ENCODE measurements at regions not wholly inside any gene's neighbourhood (a gene's known extent, or its start where the extent isn't known, plus 50 kb on each side); places are given as distances from the start of the nearest gene placed in this dataset.

DNA sequence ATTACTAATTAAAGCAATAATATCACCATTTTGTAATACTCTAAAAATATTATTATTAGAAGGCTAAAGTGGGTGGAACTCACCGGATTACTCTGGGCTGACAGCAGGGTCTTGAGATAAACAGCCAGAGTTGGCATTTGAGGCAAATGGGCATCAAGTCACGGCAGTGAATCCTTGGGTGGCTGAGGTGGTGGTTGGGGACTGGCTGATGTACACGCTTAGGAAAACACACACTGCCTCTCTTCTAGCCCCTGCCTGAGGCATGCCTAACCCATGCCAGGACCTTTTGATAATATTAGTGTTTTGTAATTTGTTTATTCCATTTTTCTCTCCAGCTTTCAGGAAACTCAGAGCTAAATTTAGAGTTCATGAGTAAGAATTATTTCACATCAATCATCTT lies 76.8 kb downstream of the ACKR3 start:
- H3K4me1 ChIP-seq (ENCODE audit: insufficient read depth, low read length): peaks cover 15% of the 10 kb centered on the region
- no peak overlapping the region for H3K4me3 ChIP-seq (ENCODE audit: insufficient read depth, low read length)
- H3K36me3 ChIP-seq (ENCODE audit: insufficient read depth, low read length): no peaks in the 10 kb centered on the region
- TF ChIP-seq, protein P1, sequence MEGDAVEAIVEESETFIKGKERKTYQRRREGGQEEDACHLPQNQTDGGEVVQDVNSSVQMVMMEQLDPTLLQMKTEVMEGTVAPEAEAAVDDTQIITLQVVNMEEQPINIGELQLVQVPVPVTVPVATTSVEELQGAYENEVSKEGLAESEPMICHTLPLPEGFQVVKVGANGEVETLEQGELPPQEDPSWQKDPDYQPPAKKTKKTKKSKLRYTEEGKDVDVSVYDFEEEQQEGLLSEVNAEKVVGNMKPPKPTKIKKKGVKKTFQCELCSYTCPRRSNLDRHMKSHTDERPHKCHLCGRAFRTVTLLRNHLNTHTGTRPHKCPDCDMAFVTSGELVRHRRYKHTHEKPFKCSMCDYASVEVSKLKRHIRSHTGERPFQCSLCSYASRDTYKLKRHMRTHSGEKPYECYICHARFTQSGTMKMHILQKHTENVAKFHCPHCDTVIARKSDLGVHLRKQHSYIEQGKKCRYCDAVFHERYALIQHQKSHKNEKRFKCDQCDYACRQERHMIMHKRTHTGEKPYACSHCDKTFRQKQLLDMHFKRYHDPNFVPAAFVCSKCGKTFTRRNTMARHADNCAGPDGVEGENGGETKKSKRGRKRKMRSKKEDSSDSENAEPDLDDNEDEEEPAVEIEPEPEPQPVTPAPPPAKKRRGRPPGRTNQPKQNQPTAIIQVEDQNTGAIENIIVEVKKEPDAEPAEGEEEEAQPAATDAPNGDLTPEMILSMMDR (IDR thresholded peaks at IDR 0.05; ENCODE audit: extremely low read depth, low read depth, low read length): no peak
- H3K79me2 ChIP-seq (ENCODE audit: insufficient read depth, low read length): no peaks in the 10 kb centered on the region
- H2AFZ ChIP-seq (ENCODE audit: low read length): no peak overlapping the region
- no peak overlapping the region for H3K4me2 ChIP-seq (ENCODE audit: insufficient read depth, low read length)
- H3K27ac ChIP-seq (ENCODE audit: low read depth, low read length): no peak overlapping the region
- H3K27me3 ChIP-seq (ENCODE audit: insufficient read depth, low read length): no peaks in the 10 kb centered on the region
- H3K9me3 ChIP-seq (ENCODE audit: low read depth, low read length): no peaks in the 10 kb centered on the region
- DNase-seq (ENCODE audit: insufficient read length, low spot score, missing footprints): no peak
- no peaks in the 10 kb centered on the region for H4K20me1 ChIP-seq (ENCODE audit: insufficient read depth, low read length)

DNA sequence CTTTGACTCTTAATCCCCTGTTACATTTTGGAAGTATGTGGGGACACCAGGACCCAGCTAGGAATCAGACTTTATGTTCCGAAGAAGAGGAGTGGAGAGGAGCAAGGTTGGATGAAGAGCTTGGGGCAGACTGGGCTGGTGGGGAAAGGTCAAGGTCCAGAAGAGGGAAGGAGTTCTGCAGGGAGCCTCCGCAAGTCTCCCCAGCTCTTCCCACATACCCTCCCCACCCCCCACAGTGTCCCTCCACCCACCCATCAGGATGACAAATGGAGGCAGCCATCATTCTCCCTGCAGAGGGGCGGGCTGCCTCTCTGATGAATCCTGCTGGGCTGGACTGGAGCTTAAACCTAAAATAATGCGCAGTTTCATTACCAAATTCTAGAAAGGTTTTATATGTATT lies 77.2 kb downstream of the ACKR3 start:
- peaks cover 13% of the 10 kb centered on the region for H3K4me1 ChIP-seq (ENCODE audit: insufficient read depth, low read length)
- no peak overlapping the region for H3K4me3 ChIP-seq (ENCODE audit: insufficient read depth, low read length)
- TF ChIP-seq, protein P1 (IDR thresholded peaks at IDR 0.05; ENCODE audit: extremely low read depth, low read depth, low read length): no peak
- H3K79me2 ChIP-seq (ENCODE audit: insufficient read depth, low read length): no peaks in the 10 kb centered on the region
- H3K4me2 ChIP-seq (ENCODE audit: insufficient read depth, low read length): no peak overlapping the region
- no peaks in the 10 kb centered on the region for H3K9me3 ChIP-seq (ENCODE audit: low read depth, low read length)
- H3K27me3 ChIP-seq (ENCODE audit: insufficient read depth, low read length): no peaks in the 10 kb centered on the region
- no peak overlapping the region for H2AFZ ChIP-seq (ENCODE audit: low read length)
- no peaks in the 10 kb centered on the region for H4K20me1 ChIP-seq (ENCODE audit: insufficient read depth, low read length)
- no peak for DNase-seq (ENCODE audit: insufficient read length, low spot score, missing footprints)
- H3K36me3 ChIP-seq (ENCODE audit: insufficient read depth, low read length): no peaks in the 10 kb centered on the region
- H3K27ac ChIP-seq (ENCODE audit: low read depth, low read length): no peak overlapping the region

GRCh38 chr2:236647621-236648020 lies 78.0 kb downstream of the ACKR3 start:
- no peaks in the 10 kb centered on the region for H3K9me3 ChIP-seq (ENCODE audit: low read depth, low read length)
- H4K20me1 ChIP-seq (ENCODE audit: insufficient read depth, low read length): no peaks in the 10 kb centered on the region
- H3K27me3 ChIP-seq (ENCODE audit: insufficient read depth, low read length): no peaks in the 10 kb centered on the region
- H3K4me3 ChIP-seq (ENCODE audit: insufficient read depth, low read length): no peak overlapping the region
- H3K4me1 ChIP-seq (ENCODE audit: insufficient read depth, low read length): peaks cover 9% of the 10 kb centered on the region
- H3K79me2 ChIP-seq (ENCODE audit: insufficient read depth, low read length): no peaks in the 10 kb centered on the region
- H2AFZ ChIP-seq (ENCODE audit: low read length): no peak overlapping the region
- H3K4me2 ChIP-seq (ENCODE audit: insufficient read depth, low read length): no peak overlapping the region
- TF ChIP-seq, protein P1 (IDR thresholded peaks at IDR 0.05; ENCODE audit: extremely low read depth, low read depth, low read length): no peak
- DNase-seq (ENCODE audit: insufficient read length, low spot score, missing footprints): no peak
- no peak overlapping the region for H3K27ac ChIP-seq (ENCODE audit: low read depth, low read length)
- H3K36me3 ChIP-seq (ENCODE audit: insufficient read depth, low read length): no peaks in the 10 kb centered on the region

- Histone ChIP-seq H3K9me3 (ENCODE audit: low read depth, low read length) (no peaks in the 10 kb centered on the region), H4K20me1 (ENCODE audit: insufficient read depth, low read length) (no peaks in the 10 kb centered on the region), H3K36me3 (ENCODE audit: insufficient read depth, low read length) (no peaks in the 10 kb centered on the region), H2AFZ (ENCODE audit: low read length) (peak overlapping the region; percentile 53), H3K27me3 (ENCODE audit: insufficient read depth, low read length) (peaks cover 10% of the 10 kb centered on the region), H3K79me2 (ENCODE audit: insufficient read depth, low read length) (no peaks in the 10 kb centered on the region), H3K4me1 (ENCODE audit: insufficient read depth, low read length) (no peaks in the 10 kb centered on the region), H3K27ac (ENCODE audit: low read depth, low read length) (no peak overlapping the region), H3K4me2 (ENCODE audit: insufficient read depth, low read length) (no peak overlapping the region), H3K4me3 (ENCODE audit: insufficient read depth, low read length) (no peak overlapping the region)
- no peak for DNase-seq (ENCODE audit: insufficient read length, low spot score, missing footprints)
- TF ChIP-seq, protein P1 (IDR thresholded peaks at IDR 0.05; ENCODE audit: extremely low read depth, low read depth, low read length): no peak
These were observed 84.2 kb downstream of the ACKR3 start for GRCh38 chr2:236653863-236654262.
